IMR-90 (cell line): ENCODE measurements at regions not wholly inside any gene's neighbourhood (a gene's known extent, or its start where the extent isn't known, plus 50 kb on each side); places are given as distances from the start of the nearest gene placed in this dataset.

Experiments
- ATAC-seq: fragments of 200-7000 bp; cut with Tn5 transposase; 2 replicates; pipeline ENCODE4 v1.9.1; 2020; ENCODE audit warnings: low read depth, mild to moderate bottlenecking, moderate library complexity
- BruUV-seq: library from RNA; stranded (reverse); fragments of 400-500 nt; replicated peaks from 2 replicates; lab custom pipeline; 2021; lab: Mats Ljungman, UMichigan
- CTCF ChIA-PET: fragments of 300-600 bp; formaldehyde crosslinking; extraction: SDS; loops from one replicate; lab custom pipeline; 2021; ENCODE audit warnings: antibody characterized with exemption; lab: Yijun Ruan, JAX
- POLR2A ChIA-PET: fragments of 300-600 bp; sonication (Branson Sonifier 250); formaldehyde crosslinking; loops from one replicate; lab custom pipeline; 2022; ENCODE audit warnings: antibody characterized with exemption; ENCODE audit not compliant: unreplicated experiment; lab: Charles Lee
- DNase-seq: peaks from one replicate; pipeline ENCODE4 v3.0.0; 2013
- H2AFZ ChIP-seq: replicated peaks from 2 replicates; pipeline ENCODE3; 2013; ENCODE audit warnings: low read length, mild to moderate bottlenecking; ENCODE audit not compliant: poor library complexity
- H2AK5ac ChIP-seq: 2 replicates; pipeline ENCODE4 v1.6.1; 2013; ENCODE audit warnings: low read depth, low read length, inconsistent platforms
- H2AK9ac ChIP-seq: replicated peaks from 2 replicates; pipeline ENCODE3; 2013; ENCODE audit warnings: mild to moderate bottlenecking, low read depth, low read length, moderate library complexity; ENCODE audit not compliant: poor library complexity
- H2BK120ac ChIP-seq: 2 replicates; pipeline ENCODE4 v1.6.1; 2013; ENCODE audit warnings: low read depth, low read length, inconsistent platforms
- H2BK15ac ChIP-seq: 3 replicates; pipeline ENCODE4 v1.6.1; 2013; ENCODE audit warnings: low read depth, low read length, inconsistent platforms
- H2BK20ac ChIP-seq: 2 replicates; pipeline ENCODE4 v1.6.1; 2013; ENCODE audit warnings: low read depth, mild to moderate bottlenecking, inconsistent platforms, low read length, moderate library complexity
- H2BK5ac ChIP-seq: 2 replicates; pipeline ENCODE4 v1.6.1; 2013; ENCODE audit warnings: mild to moderate bottlenecking, low read depth, low read length, inconsistent platforms; ENCODE audit not compliant: poor library complexity, severe bottlenecking
- H3K14ac ChIP-seq: replicated peaks from 2 replicates; pipeline ENCODE4 v1.6.1; 2013; ENCODE audit warnings: low read depth, low read length, inconsistent platforms
- H3K18ac ChIP-seq: 2 replicates; pipeline ENCODE4 v1.6.1; 2013; ENCODE audit warnings: low read depth, low read length, control low read depth
- H3K23ac ChIP-seq: 2 replicates; pipeline ENCODE4 v1.6.1; 2013; ENCODE audit warnings: low read depth, low read length, inconsistent platforms
- H3K27ac ChIP-seq: 2 replicates; pipeline ENCODE4 v1.5.1; 2013; ENCODE audit warnings: mild to moderate bottlenecking, control low read depth, low read length; ENCODE audit not compliant: insufficient read depth
- H3K27me3 ChIP-seq: 2 replicates; pipeline ENCODE4 v1.6.1; 2013; ENCODE audit warnings: low read length; ENCODE audit not compliant: control insufficient read depth, insufficient read depth
- H3K36me3 ChIP-seq: 2 replicates; pipeline ENCODE4 v1.6.1; 2013; ENCODE audit warnings: low read length, mixed read lengths; ENCODE audit not compliant: control insufficient read depth, insufficient read depth
- H3K4ac ChIP-seq: 2 replicates; pipeline ENCODE4 v1.6.1; 2013; ENCODE audit warnings: low read depth, low read length, inconsistent platforms
- H3K4me1 ChIP-seq: 2 replicates; pipeline ENCODE4 v1.6.1; 2013; ENCODE audit warnings: low read length, mixed read lengths; ENCODE audit not compliant: control insufficient read depth, insufficient read depth
- H3K4me2 ChIP-seq: 2 replicates; pipeline ENCODE4 v1.6.1; 2013; ENCODE audit warnings: low read depth, mild to moderate bottlenecking, control low read depth, low read length, moderate library complexity
- H3K4me3 ChIP-seq: 2 replicates; pipeline ENCODE4 v1.5.1; 2013; ENCODE audit warnings: low read depth, mild to moderate bottlenecking, control low read depth, low read length, moderate library complexity; ENCODE audit not compliant: insufficient read depth
- H3K56ac ChIP-seq: 2 replicates; pipeline ENCODE4 v1.6.1; 2013; ENCODE audit warnings: low read length, inconsistent platforms; ENCODE audit not compliant: insufficient read depth; ENCODE audit errors: extremely low read depth
- H3K79me1 ChIP-seq, 2 experiments: 2 replicates each; pipeline ENCODE4 v1.6.1; 2013; ENCODE audit warnings: low read length in 2 of 2, inconsistent platforms in 1 of 2, low read depth in 1 of 2
- H3K9ac ChIP-seq: 2 replicates; pipeline ENCODE4 v1.6.1; 2013; ENCODE audit warnings: low read depth, low read length, control low read depth
- H3K9me1 ChIP-seq: 2 replicates; pipeline ENCODE4 v1.6.1; 2013; ENCODE audit warnings: low read length, inconsistent platforms; ENCODE audit not compliant: insufficient read depth
- H3K9me3 ChIP-seq: 2 replicates; pipeline ENCODE4 v1.6.1; 2013; ENCODE audit warnings: low read length; ENCODE audit not compliant: control insufficient read depth, insufficient read depth
- H4K20me1 ChIP-seq: 2 replicates; pipeline ENCODE4 v1.6.1; 2013; ENCODE audit warnings: low read length, inconsistent platforms; ENCODE audit not compliant: insufficient read depth
- H4K5ac ChIP-seq: 2 replicates; pipeline ENCODE4 v1.6.1; 2013; ENCODE audit warnings: mild to moderate bottlenecking, low read depth, low read length, control low read depth
- H4K8ac ChIP-seq, 2 experiments: 2 replicates each; pipeline ENCODE4 v1.6.1; 2013; ENCODE audit warnings: low read depth in 2 of 2, low read length in 2 of 2, control low read depth in 1 of 2, inconsistent platforms in 1 of 2
- H4K91ac ChIP-seq: 2 replicates; pipeline ENCODE4 v1.6.1; 2013; ENCODE audit warnings: low read depth, low read length, inconsistent platforms; ENCODE audit not compliant: insufficient read depth
- BHLHE40 ChIP-seq: fragments of 150-350 bp; IDR thresholded peaks from 2 replicates; pipeline ENCODE4 v1.6.1; 2016; ENCODE audit warnings: mild to moderate bottlenecking, low read depth, low read length
- CHD1 ChIP-seq: IDR thresholded peaks from 2 replicates; pipeline ENCODE4 v1.6.1; 2012; ENCODE audit warnings: low read depth, low read length, improper control_type of control experiment
- FOS ChIP-seq: fragments of 150-350 bp; IDR thresholded peaks from 2 replicates; pipeline ENCODE4 v1.6.1; 2016; ENCODE audit warnings: low read depth, low read length
- MAFK ChIP-seq: IDR thresholded peaks from 2 replicates; pipeline ENCODE4 v1.6.1; 2012; ENCODE audit warnings: low read depth, low read length, improper control_type of control experiment
- MAZ ChIP-seq: IDR thresholded peaks from 2 replicates; pipeline ENCODE4 v1.6.1; 2012; ENCODE audit warnings: low read depth, mild to moderate bottlenecking, low read length, improper control_type of control experiment, moderate library complexity, borderline replicate concordance
- POLR2A ChIP-seq: IDR thresholded peaks from 2 replicates; pipeline ENCODE4 v1.6.1; 2012; ENCODE audit warnings: mild to moderate bottlenecking, low read depth, low read length
- RAD21 ChIP-seq: IDR thresholded peaks from 2 replicates; pipeline ENCODE4 v1.6.1; 2012; ENCODE audit warnings: low read length, improper control_type of control experiment
- SMC3 ChIP-seq: fragments of 150-350 bp; IDR thresholded peaks from 2 replicates; pipeline ENCODE4 v1.6.1; 2016; ENCODE audit warnings: low read depth, mild to moderate bottlenecking, antibody characterized with exemption, low read length, moderate library complexity
- USF2 ChIP-seq: fragments of 150-350 bp; IDR thresholded peaks from 2 replicates; pipeline ENCODE4 v1.6.1; 2017; ENCODE audit warnings: mild to moderate bottlenecking, antibody characterized with exemption, low read length, low read depth
- WGBS, 2 experiments: methylation state at CpG; one replicate each; pipeline versions ENCODE4 v1.1.5 to v1.1.7; 2013; ENCODE audit warnings: missing lambda C conversion rate in 2 of 2; ENCODE audit not compliant: insufficient read length in 1 of 2; ENCODE audit errors: extremely low coverage in 2 of 2; 5-methylcytosine and 5-hydroxymethylcytosine counted together
- dilution Hi-C: fragments of 300-500 bp; cut with HindIII; formaldehyde crosslinking; loops from one replicate; pipeline ENCODE4 v1.14.3; 2018; ENCODE audit warnings: low sequenced_read_pairs; ENCODE audit not compliant: unreplicated experiment
- in situ Hi-C: fragments of 300-500 bp; cut with MboI; formaldehyde crosslinking; loops from 3 replicates; pipeline ENCODE4 v1.14.3; 2019; ENCODE audit warnings: low sequenced_read_pairs, inconsistent platforms, mixed read lengths
- intact Hi-C: fragments of 100-400 bp; cut with micrococcal nuclease; formaldehyde crosslinking; loops from 2 replicates; pipeline ENCODE4 v1.10.0; 2022
- TF ChIP-seq, protein P1 (sequence below): conservative IDR thresholded peaks from 2 replicates; pipeline ENCODE4 v1.5.1; 2012; ENCODE audit warnings: mild to moderate bottlenecking, low read depth, low read length, improper control_type of control experiment

DNA sequence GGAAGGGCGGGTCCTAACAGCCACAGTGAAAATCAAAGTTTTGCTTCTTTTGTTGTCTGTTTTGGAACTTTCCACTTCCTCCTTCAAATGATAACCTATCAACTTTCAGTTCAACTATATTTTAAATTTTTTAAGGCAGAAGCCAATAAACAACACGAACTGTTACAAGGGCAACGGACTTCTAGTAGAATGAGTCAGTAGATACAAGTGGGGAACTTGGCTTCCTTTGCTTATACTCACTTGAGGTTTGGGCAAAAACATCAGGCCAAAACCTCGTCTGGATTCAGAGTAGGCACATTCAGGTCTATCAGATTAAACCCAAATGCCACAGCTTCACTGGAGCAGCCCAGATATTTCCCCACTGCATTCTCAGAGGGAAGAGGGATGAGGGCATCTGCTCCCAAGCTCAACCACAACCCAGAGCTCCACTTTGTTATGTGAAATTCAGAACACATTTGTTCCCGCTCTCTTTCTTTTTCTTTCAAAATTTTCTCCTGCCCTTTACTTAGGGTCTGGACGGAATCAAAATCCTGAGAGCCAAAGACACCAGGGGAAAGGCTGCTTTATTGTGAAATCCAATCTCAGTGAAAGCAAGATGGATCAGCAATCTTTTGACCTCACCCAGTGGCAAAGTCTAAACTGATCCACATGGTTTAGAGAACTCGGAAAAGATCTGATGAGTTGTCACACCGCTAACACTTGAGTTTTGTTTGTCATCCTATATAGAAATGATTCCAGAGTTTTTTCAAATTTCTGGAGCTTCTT, 152.5 kb upstream of the BTG1 start (continued):
- TF ChIP-seq, protein P1, sequence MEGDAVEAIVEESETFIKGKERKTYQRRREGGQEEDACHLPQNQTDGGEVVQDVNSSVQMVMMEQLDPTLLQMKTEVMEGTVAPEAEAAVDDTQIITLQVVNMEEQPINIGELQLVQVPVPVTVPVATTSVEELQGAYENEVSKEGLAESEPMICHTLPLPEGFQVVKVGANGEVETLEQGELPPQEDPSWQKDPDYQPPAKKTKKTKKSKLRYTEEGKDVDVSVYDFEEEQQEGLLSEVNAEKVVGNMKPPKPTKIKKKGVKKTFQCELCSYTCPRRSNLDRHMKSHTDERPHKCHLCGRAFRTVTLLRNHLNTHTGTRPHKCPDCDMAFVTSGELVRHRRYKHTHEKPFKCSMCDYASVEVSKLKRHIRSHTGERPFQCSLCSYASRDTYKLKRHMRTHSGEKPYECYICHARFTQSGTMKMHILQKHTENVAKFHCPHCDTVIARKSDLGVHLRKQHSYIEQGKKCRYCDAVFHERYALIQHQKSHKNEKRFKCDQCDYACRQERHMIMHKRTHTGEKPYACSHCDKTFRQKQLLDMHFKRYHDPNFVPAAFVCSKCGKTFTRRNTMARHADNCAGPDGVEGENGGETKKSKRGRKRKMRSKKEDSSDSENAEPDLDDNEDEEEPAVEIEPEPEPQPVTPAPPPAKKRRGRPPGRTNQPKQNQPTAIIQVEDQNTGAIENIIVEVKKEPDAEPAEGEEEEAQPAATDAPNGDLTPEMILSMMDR = no peak
- TF ChIP-seq POLR2A = no peak

- ChIA-PET POLR2A (no interaction called here), CTCF (no interaction called here)
- H2BK120ac ChIP-seq = peak overlapping the region; percentile 90
- peak overlapping the region; percentile 44 for H2AK9ac ChIP-seq
- ATAC-seq = no peak
- peak overlapping the region; percentile 53 for H3K14ac ChIP-seq
- H3K4ac ChIP-seq = peak overlapping the region; percentile 80
- dilution Hi-C loops (no loop called here), intact Hi-C loops (loop anchor here (5.0 to 10.0 kb wide), 2 partner anchors 150 to 267 kb away; partner anchors contain the start of gene BTG1), in situ Hi-C loops (no loop called here)
- peak overlapping the region; percentile 83; the same call in 1 of the 2 replicates for H4K5ac ChIP-seq
- peaks cover 14% of the 10 kb centered on the region for H3K4me1 ChIP-seq
- H3K27me3 ChIP-seq = no peaks in the 10 kb centered on the region
- no peak for DNase-seq
- H4K8ac ChIP-seq = peak overlapping the region; percentile 41 to 76; a peak in 3 of 4 replicates
- no peak overlapping the region for H3K4me2 ChIP-seq
- H4K20me1 ChIP-seq = no peaks in the 10 kb centered on the region
- H3K9me1 ChIP-seq = peaks cover 6% of the 10 kb centered on the region; the same call in 1 of the 2 replicates
- H3K27ac ChIP-seq = no peak overlapping the region
- H4K91ac ChIP-seq = peak overlapping the region; percentile 86
- 0 out of 4 replicates have a peak, but pooled peaks cover 0 to 4% of the 10 kb centered on the region in 2 experiments for H3K79me1 ChIP-seq
- no TSS peak for BruUV-seq
- H2BK5ac ChIP-seq = peak overlapping the region; percentile 78
- H3K23ac ChIP-seq = peak overlapping the region; percentile 70
- H3K9ac ChIP-seq = no peak overlapping the region
- H3K36me3 ChIP-seq = no peaks in the 10 kb centered on the region
- no CpG with 5 or more reads among the region's 4 CpGs for WGBS, 2 experiments
- H2AFZ ChIP-seq = peak overlapping the region; percentile 55
- H2BK15ac ChIP-seq = peak overlapping the region; percentile 39; the same call in 2 of the 3 replicates
- H3K18ac ChIP-seq = peak overlapping the region; percentile 92; the same call in 1 of the 2 replicates
- no peak overlapping the region for H3K4me3 ChIP-seq
- H2BK20ac ChIP-seq = peak overlapping the region; percentile 88
- peak overlapping the region; percentile 25; the same call in 1 of the 2 replicates for H3K56ac ChIP-seq
- H3K9me3 ChIP-seq = no peaks in the 10 kb centered on the region
- peak overlapping the region; percentile 77; the same call in 1 of the 2 replicates for H2AK5ac ChIP-seq
- TF ChIP-seq BHLHE40 (no peak), SMC3 (no peak), USF2 (no peak), MAZ (no peak), MAFK (no peak), CHD1 (no peak), POLR2A (no peak), FOS (no peak), RAD21 (no peak)
- TF ChIP-seq, protein P1 = no peak
Observed at GRCh38 chr12:92297405-92297804, 151.8 kb upstream of the BTG1 start.
